ENCODE measurements at regions not wholly inside any gene's neighbourhood (a gene's known extent, or its start where the extent isn't known, plus 50 kb on each side); places are given as distances from the start of the nearest gene placed in this dataset.

GRCh38 chr3:72442759-72443158 lies 405.5 kb downstream of the SHQ1 start:
- H3K4me3 Mint-ChIP-seq: no peak overlapping the region
- H3K9me3 Mint-ChIP-seq: no peaks in the 10 kb centered on the region
- H3K4me1 Mint-ChIP-seq: peaks cover 59% of the 10 kb centered on the region
- peaks cover 6% of the 10 kb centered on the region for H3K36me3 Mint-ChIP-seq
- no peak for TF ChIP-seq CTCF (IDR thresholded peaks at IDR 0.05; ENCODE audit: unreplicated experiment)
- no peaks in the 10 kb centered on the region for H3K27me3 Mint-ChIP-seq (ENCODE audit: low read depth)
- no peak for DNase-seq (ENCODE audit: low spot score in 2 of 2, unreplicated experiment in 2 of 2)
- no peak overlapping the region for H3K27ac Mint-ChIP-seq

- Mint-ChIP-seq H3K36me3 (peaks cover 6% of the 10 kb centered on the region), H3K4me3 (no peak overlapping the region), H3K9me3 (no peaks in the 10 kb centered on the region), H3K4me1 (peaks cover 63% of the 10 kb centered on the region), H3K27me3 (ENCODE audit: low read depth) (no peaks in the 10 kb centered on the region), H3K27ac (no peak overlapping the region)
- no peak for DNase-seq (ENCODE audit: low spot score in 2 of 2, unreplicated experiment in 2 of 2)
- TF ChIP-seq CTCF (IDR thresholded peaks at IDR 0.05; ENCODE audit: unreplicated experiment): no peak
Observed at GRCh38 chr3:72441284-72441994, 406.8 kb downstream of the SHQ1 start.

- Mint-ChIP-seq H3K4me1 (peaks cover 55% of the 10 kb centered on the region), H3K36me3 (peaks cover 6% of the 10 kb centered on the region), H3K27me3 (ENCODE audit: low read depth) (no peaks in the 10 kb centered on the region), H3K27ac (no peak overlapping the region), H3K4me3 (no peak overlapping the region), H3K9me3 (no peaks in the 10 kb centered on the region)
- DNase-seq (ENCODE audit: low spot score in 2 of 2, unreplicated experiment in 2 of 2): no peak
- TF ChIP-seq CTCF (IDR thresholded peaks at IDR 0.05; ENCODE audit: unreplicated experiment): no peak
Observed at GRCh38 chr3:72440491-72440890, 407.8 kb downstream of the SHQ1 start.

- Mint-ChIP-seq H3K4me3 (no peak overlapping the region), H3K9me3 (no peaks in the 10 kb centered on the region), H3K27ac (no peak overlapping the region), H3K4me1 (peaks cover 46% of the 10 kb centered on the region), H3K36me3 (peaks cover 9% of the 10 kb centered on the region), H3K27me3 (ENCODE audit: low read depth) (no peaks in the 10 kb centered on the region)
- no peak for DNase-seq (ENCODE audit: low spot score in 2 of 2, unreplicated experiment in 2 of 2)
- TF ChIP-seq CTCF (IDR thresholded peaks at IDR 0.05; ENCODE audit: unreplicated experiment): no peak
Observed at GRCh38 chr3:72439321-72440183, 408.7 kb downstream of the SHQ1 start.

GRCh38 chr3:72437661-72438406 lies 410.4 kb downstream of the SHQ1 start:
- Mint-ChIP-seq H3K27me3 (ENCODE audit: low read depth) (no peaks in the 10 kb centered on the region), H3K27ac (peak overlapping the region; percentile 14), H3K4me1 (peaks cover 30% of the 10 kb centered on the region), H3K9me3 (no peaks in the 10 kb centered on the region), H3K36me3 (peaks cover 10% of the 10 kb centered on the region), H3K4me3 (no peak overlapping the region)
- no peak for TF ChIP-seq CTCF (IDR thresholded peaks at IDR 0.05; ENCODE audit: unreplicated experiment)
- no peak for DNase-seq (ENCODE audit: low spot score in 2 of 2, unreplicated experiment in 2 of 2)
